K562 (cell line): ENCODE measurements at regions not wholly inside any gene's neighbourhood (a gene's known extent, or its start where the extent isn't known, plus 50 kb on each side); places are given as distances from the start of the nearest gene placed in this dataset.

Experiments
- ATAC-seq: fragments of 200-7000 bp; cut with Tn5 transposase; 3 replicates; pipeline ENCODE4 v1.9.1; 2020; ENCODE audit warnings: moderate library complexity
- BruUV-seq: library from RNA; stranded (reverse); fragments of 400-500 nt; replicated peaks from 2 replicates; lab custom pipeline; 2021; lab: Mats Ljungman, UMichigan
- CTCF ChIA-PET: fragments of 300-600 bp; formaldehyde crosslinking; extraction: SDS; loops from one replicate; lab custom pipeline; 2021; ENCODE audit warnings: low intra/inter-chr PET ratio; lab: Yijun Ruan, JAX
- POLR2A ChIA-PET: fragments of 300-600, 350-650 bp; sonication (Branson Sonifier 250); formaldehyde crosslinking; extraction: SDS; loops from one replicate; lab custom pipeline; 2021; ENCODE audit warnings: antibody characterized with exemption, inconsistent platforms; lab: Yijun Ruan, JAX
- DNase-seq, 4 experiments: peaks; one replicate each; pipeline versions ENCODE4 v3.0.0 to v3.0.0-alpha.2; 2011 to 2018; ENCODE audit warnings: low spot score in 3 of 4, mixed read lengths in 3 of 4; ENCODE audit errors: extremely low read depth in 1 of 4
- FAIRE-seq: peaks from 2 replicates; lab custom pipeline; 2011; peaks lifted over from hg19 to GRCh38; lab: Jason Lieb, UNC
- H2AFZ ChIP-seq: 2 replicates; pipeline ENCODE4 v1.6.0; 2011; ENCODE audit warnings: low read depth, low read length, control low read depth, inconsistent platforms
- H3K27ac ChIP-seq: fragments of 200-600 bp; 3 replicates; pipeline ENCODE4 v1.8.0; 2011; ENCODE audit warnings: low read depth, mild to moderate bottlenecking, control low read depth, inconsistent platforms, low read length, moderate library complexity, mixed read lengths; ENCODE audit errors: extremely low read depth
- H3K27me3 ChIP-seq, 2 experiments: fragments of 300-600 bp in 1 of 2; 2 replicates in 1 of 2; 3 replicates in 1 of 2; pipeline versions ENCODE4 v1.6.0 to v1.8.0; 2011; ENCODE audit warnings: inconsistent platforms in 2 of 2, low read length in 2 of 2, mild to moderate bottlenecking in 1 of 2, mixed read lengths in 1 of 2, moderate library complexity in 1 of 2; ENCODE audit not compliant: control insufficient read depth in 2 of 2, insufficient read depth in 2 of 2
- H3K36me3 ChIP-seq: fragments of 300-600 bp; 3 replicates; pipeline ENCODE4 v1.8.0; 2011; ENCODE audit warnings: mild to moderate bottlenecking, low read length, inconsistent platforms; ENCODE audit not compliant: control insufficient read depth, insufficient read depth
- H3K4me1 ChIP-seq, 2 experiments: fragments of 200-600 bp in 1 of 2; replicated peaks in 1 of 2; 2 replicates in 1 of 2; 3 replicates in 1 of 2; pipeline versions ENCODE4 v1.5.1 to v1.8.0; 2011; ENCODE audit warnings: inconsistent platforms in 2 of 2, low read length in 2 of 2, mild to moderate bottlenecking in 1 of 2, mixed read lengths in 1 of 2, moderate library complexity in 1 of 2; ENCODE audit not compliant: control insufficient read depth in 2 of 2, insufficient read depth in 2 of 2
- H3K4me2 ChIP-seq: 2 replicates; pipeline ENCODE4 v1.6.1; 2011; ENCODE audit warnings: low read length, control low read depth, inconsistent platforms, mixed read lengths; ENCODE audit not compliant: insufficient read depth
- H3K4me3 ChIP-seq: fragments of 200-600 bp; sonication (generic), shearing (Covaris generic); 2 replicates; pipeline ENCODE4 v1.5.1; 2016; ENCODE audit warnings: control low read depth, inconsistent platforms
- H3K79me2 ChIP-seq: fragments of 200-600 bp; 3 replicates; pipeline ENCODE4 v1.8.0; 2011; ENCODE audit warnings: low read length, inconsistent platforms; ENCODE audit not compliant: control insufficient read depth, insufficient read depth
- H3K9ac ChIP-seq, 2 experiments: 2 replicates each; pipeline versions ENCODE4 v1.6.0 to v1.6.1; 2011; ENCODE audit warnings: low read depth in 2 of 2, low read length in 2 of 2, control low read depth in 1 of 2, inconsistent platforms in 1 of 2, mild to moderate bottlenecking in 1 of 2, mixed read lengths in 1 of 2; ENCODE audit not compliant: insufficient read depth in 1 of 2
- H3K9me1 ChIP-seq: one replicate; pipeline ENCODE4 v1.6.0; 2011; ENCODE audit warnings: inconsistent platforms, mild to moderate bottlenecking, low read length, moderate library complexity; ENCODE audit not compliant: control insufficient read depth, insufficient read depth
- H3K9me3 ChIP-seq: replicated peaks from 2 replicates; pipeline ENCODE4 v1.5.1; 2011; ENCODE audit warnings: low read depth, low read length, inconsistent platforms; ENCODE audit not compliant: control insufficient read depth, insufficient read depth
- H4K20me1 ChIP-seq: replicated peaks from 2 replicates; pipeline ENCODE4 v1.6.1; 2011; ENCODE audit warnings: low read length, inconsistent platforms, mixed read lengths; ENCODE audit not compliant: control insufficient read depth, insufficient read depth
- CAMTA2 ChIP-seq: fragments of 250-450 bp; sonication (Bioruptor Pico); conservative IDR thresholded peaks from 2 replicates; pipeline ENCODE4 v1.5.1; 2022
- CCAR2 ChIP-seq: fragments of 200-400 bp; formaldehyde crosslinking; IDR thresholded peaks from 2 replicates; pipeline ENCODE4 v1.6.1; 2017; ENCODE audit warnings: mild to moderate bottlenecking, low read depth, low read length
- DPF2 ChIP-seq: fragments of 450-650 bp; IDR thresholded peaks from 2 replicates; pipeline ENCODE4 v1.6.1; 2016
- MCM5 ChIP-seq: fragments of 450-650 bp; IDR thresholded peaks from 2 replicates; pipeline ENCODE4 v1.6.1; 2016; ENCODE audit warnings: low read depth
- MEF2A ChIP-seq: IDR thresholded peaks from 2 replicates; pipeline ENCODE4 v1.6.1; 2011; ENCODE audit warnings: low read depth, mild to moderate bottlenecking, low read length, moderate library complexity; ENCODE audit not compliant: control insufficient read depth
- POLR2H ChIP-seq: IDR thresholded peaks from 2 replicates; pipeline ENCODE4 v1.6.1; 2016; ENCODE audit warnings: missing genetic modification characterization, low read depth, mild to moderate bottlenecking, control low read depth, missing compliant biosample characterization, moderate library complexity
- PRMT5 ChIP-seq: sonication (generic); formaldehyde crosslinking; IDR thresholded peaks from 2 replicates; pipeline ENCODE4 v1.5.0; 2020; ENCODE audit warnings: missing genetic modification reagents
- RBM34 ChIP-seq: fragments of 200-400 bp; formaldehyde crosslinking; IDR thresholded peaks from 2 replicates; pipeline ENCODE4 v1.6.1; 2018; ENCODE audit warnings: low read length, borderline replicate concordance; ENCODE audit not compliant: insufficient read depth
- SAFB ChIP-seq: fragments of 200-400 bp; formaldehyde crosslinking; IDR thresholded peaks from 2 replicates; pipeline ENCODE4 v1.6.1; 2017; ENCODE audit warnings: low read depth, low read length, borderline replicate concordance
- SMAD4 ChIP-seq: fragments of 250-450 bp; sonication (Bioruptor Pico); conservative IDR thresholded peaks from 2 replicates; pipeline ENCODE4 v1.8.0; 2021; ENCODE audit warnings: inconsistent platforms, mild to moderate bottlenecking, moderate library complexity
- STAT5B ChIP-seq: fragments of 250-450 bp; sonication (Bioruptor Pico); IDR thresholded peaks from 2 replicates; pipeline ENCODE4 v1.8.0; 2021; ENCODE audit warnings: mild to moderate bottlenecking, inconsistent platforms
- TGIF2 ChIP-seq: sonication (generic); formaldehyde crosslinking; IDR thresholded peaks from 2 replicates; pipeline ENCODE4 v1.8.1; 2022; ENCODE audit warnings: mild to moderate bottlenecking, missing genetic modification reagents, moderate library complexity
- TOE1 ChIP-seq, 2 experiments: fragments of 450-650 bp in 1 of 2; sonication (generic) in 1 of 2; formaldehyde crosslinking in 1 of 2; IDR thresholded peaks; 2 replicates each; pipeline versions ENCODE4 v1.7.1 to v1.8.0; 2016 to 2022; ENCODE audit warnings: borderline replicate concordance in 2 of 2, mild to moderate bottlenecking in 2 of 2, antibody characterized with exemption in 1 of 2, inconsistent platforms in 1 of 2, low read depth in 1 of 2, missing genetic modification reagents in 1 of 2, moderate library complexity in 1 of 2
- YBX1 ChIP-seq: fragments of 450-650 bp; IDR thresholded peaks from 2 replicates; pipeline ENCODE4 v1.7.1; 2016; ENCODE audit warnings: mild to moderate bottlenecking
- ZNF121 ChIP-seq: sonication (generic); formaldehyde crosslinking; conservative IDR thresholded peaks from 2 replicates; pipeline ENCODE4 v1.8.0; 2022; ENCODE audit warnings: missing genetic modification reagents
- ZNF282 ChIP-seq: sonication (generic); formaldehyde crosslinking; IDR thresholded peaks from 2 replicates; pipeline ENCODE4 v1.8.1; 2023; ENCODE audit warnings: missing genetic modification reagents
- ZNF384 ChIP-seq: IDR thresholded peaks from 2 replicates; pipeline ENCODE4 v1.6.1; 2012; ENCODE audit warnings: low read depth, low read length, improper control_type of control experiment
- ZNF696 ChIP-seq: fragments of 250-450 bp; sonication (Bioruptor Pico); conservative IDR thresholded peaks from 2 replicates; pipeline ENCODE4 v1.4.0; 2020; ENCODE audit warnings: mild to moderate bottlenecking, moderate library complexity
- WGBS: fragments of 100-300 bp; shearing (Covaris generic); methylation state at CpG from one replicate; pipeline ENCODE4 v1.1.6; 2016; ENCODE audit warnings: low coverage, mixed read lengths; ENCODE audit not compliant: insufficient coverage; ENCODE audit errors: missing lambda C conversion rate; 5-methylcytosine and 5-hydroxymethylcytosine counted together
- in situ Hi-C: fragments of 300-500 bp; cut with MboI; formaldehyde crosslinking; loops from 4 replicates; pipeline ENCODE4 v1.15.0; 2018; ENCODE audit warnings: inconsistent platforms, mixed read lengths
- intact Hi-C: fragments of 100-400 bp; cut with micrococcal nuclease; formaldehyde crosslinking; loops from 2 replicates; pipeline ENCODE4 v1.14.2; 2022
- TF ChIP-seq, protein P1 (sequence below): sonication (generic); formaldehyde crosslinking; IDR thresholded peaks from 2 replicates; pipeline ENCODE4 v1.8.1; 2023; ENCODE audit warnings: mild to moderate bottlenecking, missing genetic modification reagents

DNA sequence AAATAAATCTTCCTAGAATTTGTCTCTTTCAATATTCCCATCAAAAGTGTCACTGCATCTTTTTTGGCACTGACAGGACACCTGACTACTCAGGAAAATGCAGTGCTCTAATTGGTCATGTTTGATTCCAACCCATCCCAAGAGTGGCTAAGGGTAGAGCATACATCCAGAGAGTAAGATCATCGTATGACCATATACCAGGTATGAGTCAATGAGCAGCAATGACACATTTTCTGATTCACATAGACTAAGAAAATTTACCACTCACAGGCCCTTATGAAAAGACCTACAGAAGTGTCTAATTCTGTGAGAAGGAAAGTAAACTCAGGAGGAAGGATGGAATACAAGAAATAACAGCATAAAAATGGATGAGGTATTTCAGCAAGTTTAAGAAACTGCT lies 434.2 kb downstream of the ZIC1 start (continued):
- TF ChIP-seq ZNF282 (CRISPR knock-in tag): no peak
- TF ChIP-seq STAT5B (CRISPR knock-in tag): no peak

DNA sequence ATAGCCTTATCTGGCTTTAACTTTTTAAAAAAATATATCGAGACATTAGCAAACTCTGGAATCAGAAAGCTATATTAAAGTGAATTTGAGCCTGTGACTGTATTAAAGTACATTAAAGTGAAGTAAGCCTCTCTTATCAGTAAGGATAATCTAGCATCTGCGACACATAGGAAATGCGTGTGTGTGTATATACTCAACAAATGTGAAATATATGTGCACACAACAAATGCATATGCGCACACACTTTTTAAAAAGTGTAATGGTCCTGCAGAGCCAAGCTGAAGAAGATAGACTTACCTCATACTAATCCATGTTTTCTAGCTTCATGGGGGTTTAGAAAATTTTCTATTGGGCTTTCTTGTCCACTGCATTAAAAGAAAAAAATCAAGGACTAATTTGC lies 437.1 kb downstream of the ZIC1 start:
- no peaks in the 10 kb centered on the region for H3K9me1 ChIP-seq
- FAIRE-seq: no peak
- H3K79me2 ChIP-seq: no peaks in the 10 kb centered on the region
- POLR2A ChIA-PET: no interaction called here
- intact Hi-C loops (no loop called here), in situ Hi-C loops (no loop called here)
- H3K4me2 ChIP-seq: no peak overlapping the region
- H3K27me3 ChIP-seq: no peaks in the 10 kb centered on the region
- no peaks in the 10 kb centered on the region for H3K4me1 ChIP-seq
- no peak overlapping the region for H3K4me3 ChIP-seq
- H3K36me3 ChIP-seq: no peaks in the 10 kb centered on the region
- H3K9me3 ChIP-seq: peaks cover 2% of the 10 kb centered on the region; the same call in 1 of the 2 replicates
- no peak overlapping the region for H3K9ac ChIP-seq
- 0% methylated on average over 4 of the region's 4 CpGs for WGBS
- TF ChIP-seq MEF2A: no peak
- TF ChIP-seq CAMTA2 (CRISPR knock-in tag): no peak
- TF ChIP-seq RBM34: no peak
- TF ChIP-seq CCAR2: no peak
- TF ChIP-seq TOE1 (IDR thresholded peaks at IDR 0.05; ENCODE audit: borderline replicate concordance): no peak
- TF ChIP-seq TOE1 (CRISPR knock-in tag; IDR thresholded peaks at IDR 0.05; ENCODE audit: borderline replicate concordance, low read depth): no peak
- no peak for TF ChIP-seq POLR2H (tag)
- TF ChIP-seq SAFB: no peak
- TF ChIP-seq MCM5: no peak
- no peak for TF ChIP-seq DPF2
- TF ChIP-seq PRMT5 (CRISPR knock-in tag): no peak
- TF ChIP-seq YBX1: no peak
- TF ChIP-seq, protein P1, sequence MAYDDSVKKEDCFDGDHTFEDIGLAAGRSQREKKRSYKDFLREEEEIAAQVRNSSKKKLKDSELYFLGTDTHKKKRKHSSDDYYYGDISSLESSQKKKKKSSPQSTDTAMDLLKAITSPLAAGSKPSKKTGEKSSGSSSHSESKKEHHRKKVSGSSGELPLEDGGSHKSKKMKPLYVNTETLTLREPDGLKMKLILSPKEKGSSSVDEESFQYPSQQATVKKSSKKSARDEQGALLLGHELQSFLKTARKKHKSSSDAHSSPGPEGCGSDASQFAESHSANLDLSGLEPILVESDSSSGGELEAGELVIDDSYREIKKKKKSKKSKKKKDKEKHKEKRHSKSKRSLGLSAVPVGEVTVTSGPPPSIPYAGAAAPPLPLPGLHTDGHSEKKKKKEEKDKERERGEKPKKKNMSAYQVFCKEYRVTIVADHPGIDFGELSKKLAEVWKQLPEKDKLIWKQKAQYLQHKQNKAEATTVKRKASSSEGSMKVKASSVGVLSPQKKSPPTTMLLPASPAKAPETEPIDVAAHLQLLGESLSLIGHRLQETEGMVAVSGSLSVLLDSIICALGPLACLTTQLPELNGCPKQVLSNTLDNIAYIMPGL: no peak
- TF ChIP-seq ZNF384: no peak
- no peak for TF ChIP-seq ZNF696 (CRISPR knock-in tag)
- no peak for TF ChIP-seq SMAD4 (CRISPR knock-in tag)
- TF ChIP-seq ZNF121 (CRISPR knock-in tag): no peak
- TF ChIP-seq TGIF2 (CRISPR knock-in tag): no peak
- no peak overlapping the region for H3K27ac ChIP-seq
- no peak overlapping the region for H2AFZ ChIP-seq
- ATAC-seq: no peak
- no peaks in the 10 kb centered on the region for H4K20me1 ChIP-seq
- DNase-seq: no peak
- CTCF ChIA-PET: no interaction called here
- no TSS peak for BruUV-seq
